Osteoblast (primary cell): ENCODE measurements at regions not wholly inside any gene's neighbourhood (a gene's known extent, or its start where the extent isn't known, plus 50 kb on each side); places are given as distances from the start of the nearest gene placed in this dataset.

Source experiments
- DNase-seq: peaks from one replicate; pipeline ENCODE4 v3.0.0; 2011; ENCODE audit warnings: low spot score, mixed read lengths; ENCODE audit not compliant: insufficient read length; ENCODE audit errors: missing footprints
- H2AFZ ChIP-seq: 2 replicates; pipeline ENCODE4 v1.6.0; 2011; ENCODE audit warnings: mild to moderate bottlenecking, low read length
- H3K27ac ChIP-seq: 2 replicates; pipeline ENCODE4 v1.5.1; 2011; ENCODE audit warnings: mild to moderate bottlenecking, low read depth, low read length, moderate library complexity
- H3K27me3 ChIP-seq: 2 replicates; pipeline ENCODE4 v1.6.0; 2012; ENCODE audit warnings: mild to moderate bottlenecking, control low read depth, inconsistent platforms, low read length, moderate library complexity; ENCODE audit not compliant: insufficient read depth
- H3K36me3 ChIP-seq: 2 replicates; pipeline ENCODE4 v1.5.1; 2011; ENCODE audit warnings: mild to moderate bottlenecking, low read length, control low read depth, moderate library complexity; ENCODE audit not compliant: insufficient read depth
- H3K4me1 ChIP-seq: 2 replicates; pipeline ENCODE4 v1.5.1; 2011; ENCODE audit warnings: mild to moderate bottlenecking, low read length, control low read depth, moderate library complexity; ENCODE audit not compliant: insufficient read depth
- H3K4me2 ChIP-seq: 2 replicates; pipeline ENCODE4 v1.6.0; 2011; ENCODE audit warnings: mild to moderate bottlenecking, low read length; ENCODE audit not compliant: insufficient read depth
- H3K4me3 ChIP-seq: fragments of 200-600 bp; sonication (generic); 3 replicates; pipeline ENCODE4 v1.5.1; 2012; ENCODE audit warnings: mild to moderate bottlenecking, low read length, inconsistent platforms; ENCODE audit not compliant: insufficient read depth
- H3K79me2 ChIP-seq: 2 replicates; pipeline ENCODE4 v1.6.0; 2012; ENCODE audit warnings: mild to moderate bottlenecking, low read length, control low read depth, inconsistent platforms; ENCODE audit not compliant: insufficient read depth
- H3K9me3 ChIP-seq: 2 replicates; pipeline ENCODE4 v1.5.1; 2011; ENCODE audit warnings: low read depth, low read length, control low read depth
- H4K20me1 ChIP-seq: 2 replicates; pipeline ENCODE4 v1.6.0; 2012; ENCODE audit warnings: mild to moderate bottlenecking, low read length, control low read depth; ENCODE audit not compliant: insufficient read depth
- CTCF ChIP-seq: IDR thresholded peaks from 2 replicates; pipeline ENCODE4 v1.5.1; 2011; ENCODE audit warnings: mild to moderate bottlenecking, low read depth, low read length, moderate library complexity; ENCODE audit errors: extremely low read depth

GRCh38 chr7:25851332-25852210, 300.4 kb upstream of the NFE2L3 start:
- H3K27ac ChIP-seq: peak overlapping the region; percentile 62
- H3K79me2 ChIP-seq: peaks cover 4% of the 10 kb centered on the region
- TF ChIP-seq CTCF: peak; percentile 91
- peak overlapping the region; percentile 83 for H2AFZ ChIP-seq
- peak overlapping the region; percentile 64 for H3K4me3 ChIP-seq
- no peaks in the 10 kb centered on the region for H4K20me1 ChIP-seq
- H3K4me1 ChIP-seq: peaks cover 80% of the 10 kb centered on the region
- H3K27me3 ChIP-seq: no peaks in the 10 kb centered on the region
- H3K9me3 ChIP-seq: no peaks in the 10 kb centered on the region
- H3K4me2 ChIP-seq: peak overlapping the region; percentile 75
- H3K36me3 ChIP-seq: no peaks in the 10 kb centered on the region
- peak; percentile 89 for DNase-seq

GRCh38 chr7:25852211-25852938, 299.6 kb upstream of the NFE2L3 start:
- no peak for TF ChIP-seq CTCF
- peak overlapping the region; percentile 62 for H3K27ac ChIP-seq
- no peak for DNase-seq

GRCh38 chr7:25852939-25853271, 299.1 kb upstream of the NFE2L3 start:
- Histone ChIP-seq H3K4me1 (peaks cover 72% of the 10 kb centered on the region), H4K20me1 (no peaks in the 10 kb centered on the region), H3K4me3 (peak overlapping the region; percentile 64), H3K27ac (no peak overlapping the region), H3K9me3 (no peaks in the 10 kb centered on the region), H3K27me3 (no peaks in the 10 kb centered on the region), H3K36me3 (no peaks in the 10 kb centered on the region), H3K4me2 (peak overlapping the region; percentile 75), H2AFZ (peak overlapping the region; percentile 18), H3K79me2 (peaks cover 4% of the 10 kb centered on the region)
- TF ChIP-seq CTCF: no peak
- no peak for DNase-seq

More at GRCh38 chr7:25852211-25852938, 299.6 kb upstream of the NFE2L3 start:
- Histone ChIP-seq H3K79me2 (peaks cover 4% of the 10 kb centered on the region), H3K9me3 (no peaks in the 10 kb centered on the region), H4K20me1 (no peaks in the 10 kb centered on the region), H3K4me3 (peak overlapping the region; percentile 64), H2AFZ (peak overlapping the region; percentile 83), H3K4me2 (peak overlapping the region; percentile 75), H3K4me1 (peaks cover 74% of the 10 kb centered on the region), H3K36me3 (no peaks in the 10 kb centered on the region), H3K27me3 (no peaks in the 10 kb centered on the region)

GRCh38 chr7:25853314-25853713, 298.7 kb upstream of the NFE2L3 start:
- no peak for TF ChIP-seq CTCF
- no peaks in the 10 kb centered on the region for H3K9me3 ChIP-seq
- H3K4me1 ChIP-seq: peaks cover 71% of the 10 kb centered on the region
- DNase-seq: no peak
- H3K4me3 ChIP-seq: no peak overlapping the region
- no peaks in the 10 kb centered on the region for H3K36me3 ChIP-seq
- H3K4me2 ChIP-seq: peak overlapping the region; percentile 100
- no peak overlapping the region for H2AFZ ChIP-seq
- H4K20me1 ChIP-seq: no peaks in the 10 kb centered on the region
- peaks cover 4% of the 10 kb centered on the region for H3K79me2 ChIP-seq
- peak overlapping the region; percentile 75 for H3K27ac ChIP-seq
- no peaks in the 10 kb centered on the region for H3K27me3 ChIP-seq
